Left lung (tissue), 4 donors: ENCODE measurements at regions not wholly inside any gene's neighbourhood (a gene's known extent, or its start where the extent isn't known, plus 50 kb on each side); places are given as distances from the start of the nearest gene placed in this dataset.

Experiments
- ATAC-seq: fragments of 200-7000 bp; cut with Tn5 transposase; one replicate; pipeline ENCODE4 v1.9.1; 2020; ENCODE audit warnings: moderate library complexity
- DNase-seq, 4 donors: peaks; one replicate each; pipeline ENCODE4 v3.0.0-alpha.2; 2013 to 2020
- H3K27ac ChIP-seq, 2 donors: fragments of 200-600 bp; sonication (generic) in 1 of 2; one replicate each; pipeline versions ENCODE4 v1.5.0 to v1.8.0; 2020 to 2021
- H3K27me3 ChIP-seq, 2 donors: fragments of 200-600 bp; sonication (generic) in 1 of 2; one replicate each; pipeline versions ENCODE4 v1.5.0 to v1.8.0; 2020 to 2021
- H3K36me3 ChIP-seq, 2 donors: fragments of 200-600 bp; sonication (generic) in 1 of 2; one replicate each; pipeline versions ENCODE4 v1.5.0 to v1.8.0; 2020 to 2021
- H3K4me1 ChIP-seq, 2 donors: fragments of 200-600 bp; one replicate each; pipeline ENCODE4 v1.8.0; 2021
- H3K4me3 ChIP-seq, 2 donors: fragments of 200-600 bp; sonication (generic) in 1 of 2; one replicate each; pipeline versions ENCODE4 v1.5.0 to v1.8.0; 2020 to 2021; ENCODE audit warnings: mild to moderate bottlenecking in 1 of 2
- H3K9me3 ChIP-seq, 2 donors: fragments of 200-600 bp; sonication (generic) in 1 of 2; one replicate each; pipeline versions ENCODE4 v1.5.0 to v1.8.0; 2020 to 2021
- intact Hi-C, 2 donors: fragments of 100-400 bp; cut with DNase I; formaldehyde crosslinking; loops; one replicate each; pipeline versions ENCODE4 v1.11.2 to v1.14.2; 2022
- TF ChIP-seq, protein P1 (sequence below), 2 donors: fragments of 200-600 bp; sonication (generic) in 1 of 2; IDR thresholded peaks; one replicate each; pipeline versions ENCODE4 v1.5.0 to v1.8.0; 2021; ENCODE audit warnings: antibody characterized with exemption in 2 of 2
- donor health status: DM: no; HTN: yes; CAD: no.
- donor health status: DM: no; HTN: no; CAD: no.

DNA sequence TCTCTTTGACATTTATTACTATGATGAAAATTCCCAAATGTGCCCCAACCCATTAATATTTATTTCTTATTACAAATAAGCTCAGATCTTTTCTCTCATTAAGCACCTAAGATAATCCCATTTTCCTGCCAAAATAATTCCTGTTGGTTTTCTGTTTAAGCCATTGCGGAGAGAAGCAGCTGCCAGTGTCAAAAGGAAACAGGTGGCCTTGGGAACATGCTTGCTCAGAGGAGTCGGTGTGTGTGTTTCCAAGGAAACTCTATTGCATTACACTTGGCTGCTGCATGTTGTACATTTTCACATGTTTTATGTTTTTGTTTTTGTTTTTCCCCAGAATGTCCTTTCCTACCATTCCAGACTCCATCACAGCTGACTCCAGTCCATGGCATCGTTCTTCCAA is 56.4 kb downstream of the CD24 start:
- H3K27ac ChIP-seq, result no peak overlapping the region
- H3K4me3 ChIP-seq, result no peak overlapping the region
- H3K9me3 ChIP-seq, result no peaks in the 10 kb centered on the region
- ATAC-seq (no peak), DNase-seq (no peak)
- no peaks in the 10 kb centered on the region for H3K27me3 ChIP-seq
- no peaks in the 10 kb centered on the region for H3K4me1 ChIP-seq
- intact Hi-C loops, result no loop called here
- TF ChIP-seq, protein P1, sequence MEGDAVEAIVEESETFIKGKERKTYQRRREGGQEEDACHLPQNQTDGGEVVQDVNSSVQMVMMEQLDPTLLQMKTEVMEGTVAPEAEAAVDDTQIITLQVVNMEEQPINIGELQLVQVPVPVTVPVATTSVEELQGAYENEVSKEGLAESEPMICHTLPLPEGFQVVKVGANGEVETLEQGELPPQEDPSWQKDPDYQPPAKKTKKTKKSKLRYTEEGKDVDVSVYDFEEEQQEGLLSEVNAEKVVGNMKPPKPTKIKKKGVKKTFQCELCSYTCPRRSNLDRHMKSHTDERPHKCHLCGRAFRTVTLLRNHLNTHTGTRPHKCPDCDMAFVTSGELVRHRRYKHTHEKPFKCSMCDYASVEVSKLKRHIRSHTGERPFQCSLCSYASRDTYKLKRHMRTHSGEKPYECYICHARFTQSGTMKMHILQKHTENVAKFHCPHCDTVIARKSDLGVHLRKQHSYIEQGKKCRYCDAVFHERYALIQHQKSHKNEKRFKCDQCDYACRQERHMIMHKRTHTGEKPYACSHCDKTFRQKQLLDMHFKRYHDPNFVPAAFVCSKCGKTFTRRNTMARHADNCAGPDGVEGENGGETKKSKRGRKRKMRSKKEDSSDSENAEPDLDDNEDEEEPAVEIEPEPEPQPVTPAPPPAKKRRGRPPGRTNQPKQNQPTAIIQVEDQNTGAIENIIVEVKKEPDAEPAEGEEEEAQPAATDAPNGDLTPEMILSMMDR (IDR thresholded peaks at IDR 0.05), result no peak
- H3K36me3 ChIP-seq, result no peaks in the 10 kb centered on the region

DNA sequence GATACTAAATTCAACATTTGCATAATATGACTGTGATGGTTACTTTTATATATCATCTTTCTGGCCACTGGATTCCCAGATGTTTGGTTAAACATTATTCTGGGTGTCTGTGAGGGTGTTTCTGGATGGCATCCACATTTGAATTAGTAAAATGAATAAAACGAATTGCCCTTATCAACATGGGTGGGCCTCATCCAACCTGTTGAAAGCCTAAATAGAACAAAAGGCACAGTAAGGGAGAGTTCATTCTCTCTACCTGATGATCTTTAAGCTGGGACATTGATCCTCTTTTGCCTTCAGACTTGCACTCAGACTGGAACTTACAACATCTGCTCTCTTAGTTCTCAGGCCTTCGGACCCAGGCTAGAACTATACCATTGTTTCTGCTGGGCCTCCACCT is 57.6 kb downstream of the CD24 start:
- TF ChIP-seq, protein P1 (IDR thresholded peaks at IDR 0.05), result no peak
- Histone ChIP-seq H3K9me3 (no peaks in the 10 kb centered on the region), H3K27ac (no peak overlapping the region), H3K4me1 (no peaks in the 10 kb centered on the region), H3K4me3 (no peak overlapping the region), H3K36me3 (no peaks in the 10 kb centered on the region), H3K27me3 (no peaks in the 10 kb centered on the region)
- ATAC-seq, result no peak
- no peak for DNase-seq
- intact Hi-C loops, result no loop called here

DNA sequence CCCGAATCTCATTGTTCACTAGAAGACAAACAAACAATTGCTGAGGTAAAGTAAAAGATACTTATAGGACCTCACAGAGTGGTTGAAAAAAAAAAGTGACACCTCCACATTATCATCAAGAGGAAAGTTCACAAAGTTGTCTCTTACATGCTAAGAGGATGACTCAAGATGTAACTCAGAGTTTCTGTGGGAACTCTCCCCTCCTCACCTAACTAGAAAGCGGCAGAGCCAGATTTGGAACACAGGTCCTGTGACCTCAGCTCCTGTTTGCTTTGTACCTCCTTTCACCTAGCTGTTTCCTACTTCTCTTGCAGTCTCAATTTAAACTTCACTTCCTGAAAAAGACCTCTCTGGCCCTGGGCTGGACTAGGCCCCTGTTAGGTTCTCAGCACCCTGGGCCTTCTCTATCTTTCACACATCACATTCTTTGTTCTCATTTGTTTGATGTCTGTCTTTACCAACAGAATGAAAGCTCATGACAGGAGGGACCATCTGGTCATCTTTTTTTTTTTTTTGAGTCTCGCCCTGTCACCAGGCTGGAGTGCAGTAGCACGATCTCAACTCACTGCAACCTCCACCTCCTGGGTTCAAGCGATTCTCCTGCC is 60.8 kb downstream of the CD24 start:
- Histone ChIP-seq H3K27me3 (no peaks in the 10 kb centered on the region), H3K27ac (no peak overlapping the region), H3K9me3 (no peaks in the 10 kb centered on the region), H3K4me1 (no peaks in the 10 kb centered on the region), H3K36me3 (no peaks in the 10 kb centered on the region), H3K4me3 (no peak overlapping the region)
- TF ChIP-seq, protein P1 (IDR thresholded peaks at IDR 0.05), result no peak
- no peak for ATAC-seq
- intact Hi-C loops, result no loop called here
- no peak for DNase-seq

DNA sequence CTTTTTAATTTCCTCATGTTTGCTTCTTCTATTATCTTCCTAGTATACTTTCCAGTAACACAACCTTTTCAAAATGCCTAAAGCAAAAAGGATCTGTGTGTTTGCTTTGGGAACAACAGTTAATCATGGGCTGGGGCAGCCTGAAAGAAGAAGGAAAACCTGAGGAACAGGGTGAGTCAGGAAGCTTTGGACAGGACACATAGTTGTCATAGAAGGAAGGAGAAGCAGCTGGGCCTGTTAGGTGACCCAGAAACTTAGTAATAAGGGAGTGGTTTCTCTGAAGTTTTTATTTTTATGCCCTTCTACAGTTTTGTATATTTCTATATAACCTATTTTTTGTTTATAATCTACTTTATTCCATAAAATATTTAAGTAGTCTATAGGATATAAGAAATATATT is 61.4 kb downstream of the CD24 start:
- ATAC-seq (peak; percentile 25), DNase-seq (no peak)
- TF ChIP-seq, protein P1 (IDR thresholded peaks at IDR 0.05), result no peak
- H3K27me3 ChIP-seq, result no peaks in the 10 kb centered on the region
- no peaks in the 10 kb centered on the region for H3K4me1 ChIP-seq
- H3K9me3 ChIP-seq, result no peaks in the 10 kb centered on the region
- no peaks in the 10 kb centered on the region for H3K36me3 ChIP-seq
- intact Hi-C loops, result no loop called here
- no peak overlapping the region for H3K4me3 ChIP-seq
- no peak overlapping the region for H3K27ac ChIP-seq

DNA sequence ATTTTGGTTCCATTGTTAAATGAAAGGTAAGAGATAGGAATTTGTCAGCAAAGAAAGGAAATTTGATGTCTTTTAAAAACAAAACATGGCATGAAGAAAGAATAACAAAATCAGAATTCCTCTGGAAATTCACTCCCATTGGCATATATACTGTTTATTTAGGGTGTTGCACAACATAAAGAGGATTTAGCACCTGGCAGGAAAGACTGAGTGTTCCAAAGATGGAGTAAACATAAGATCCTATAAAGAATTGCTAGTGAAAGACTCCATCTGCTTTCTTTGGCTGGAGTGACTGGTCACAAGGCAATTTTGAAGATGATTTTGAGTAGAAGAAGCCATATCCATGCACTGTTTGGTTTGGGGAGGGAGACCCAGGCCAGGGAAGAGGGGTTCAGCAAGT is 62.4 kb downstream of the CD24 start:
- ATAC-seq, result no peak
- DNase-seq, result peak in 1 of 4 donors; percentile 75
- TF ChIP-seq, protein P1 (IDR thresholded peaks at IDR 0.05), result no peak
- no peaks in the 10 kb centered on the region for H3K9me3 ChIP-seq
- H3K36me3 ChIP-seq, result no peaks in the 10 kb centered on the region
- intact Hi-C loops, result no loop called here
- no peak overlapping the region for H3K27ac ChIP-seq
- no peaks in the 10 kb centered on the region for H3K27me3 ChIP-seq
- no peaks in the 10 kb centered on the region for H3K4me1 ChIP-seq
- no peak overlapping the region for H3K4me3 ChIP-seq
